22Rv1 (cell line): ENCODE measurements at regions not wholly inside any gene's neighbourhood (a gene's known extent, or its start where the extent isn't known, plus 50 kb on each side); places are given as distances from the start of the nearest gene placed in this dataset.

ENCODE experiments used
- CTCF ChIP-seq: fragments of 450-650 bp; IDR thresholded peaks from 2 replicates; pipeline ENCODE4 v1.5.1; 2017; ENCODE audit warnings: mild to moderate bottlenecking
- ZFX ChIP-seq: fragments of 450-650 bp; IDR thresholded peaks from 2 replicates; pipeline ENCODE4 v1.6.1; 2017; ENCODE audit warnings: antibody characterized with exemption, borderline replicate concordance

GRCh38 chr13:68628994-68629393 is 1398.9 kb upstream of the PCDH9 start:
- no peak for TF ChIP-seq CTCF
- no peak for TF ChIP-seq ZFX
